ENCODE measurements at regions not wholly inside any gene's neighbourhood (a gene's known extent, or its start where the extent isn't known, plus 50 kb on each side); places are given as distances from the start of the nearest gene placed in this dataset.

GRCh38 chr2:221198309-221198708 is 373.8 kb downstream of the EPHA4 start:
- H3K36me3 ChIP-seq (ENCODE audit: control insufficient read depth in 2 of 2, insufficient read depth in 1 of 2, low read length in 2 of 2) = no peaks in the 10 kb centered on the region
- 0 out of 2 replicates have a peak, but pooled peaks cover 2% of the 10 kb centered on the region for H3K4me1 ChIP-seq (ENCODE audit: control insufficient read depth, insufficient read depth, low read length)
- CTCF ChIA-PET = interaction anchor here (0.5 kb wide), 1 partner anchor 252 kb away, joined by 3 read pairs; no protein-coding TSS in a partner anchor
- TF ChIP-seq ZNF549 (tag by site-specific recombination; IDR thresholded peaks at IDR 0.05) = no peak
- TF ChIP-seq ZNF398 (tag by site-specific recombination; IDR thresholded peaks at IDR 0.05) = no peak
- TF ChIP-seq ZNF155 (tag by site-specific recombination; IDR thresholded peaks at IDR 0.05) = no peak
- TF ChIP-seq OVOL3 (tag by site-specific recombination; IDR thresholded peaks at IDR 0.05) = no peak
- no peak for TF ChIP-seq ZNF580 (tag by site-specific recombination; IDR thresholded peaks at IDR 0.05)
- no peak for TF ChIP-seq ZSCAN30 (tag by site-specific recombination; IDR thresholded peaks at IDR 0.05)
- TF ChIP-seq ZSCAN16 (tag by site-specific recombination; IDR thresholded peaks at IDR 0.05) = no peak
- no peak for TF ChIP-seq ZNF555 (tag by site-specific recombination; conservative IDR thresholded peaks at IDR 0.05)
- no peak for TF ChIP-seq PRDM2 (tag by site-specific recombination; IDR thresholded peaks at IDR 0.05; ENCODE audit: borderline replicate concordance)
- no peak for TF ChIP-seq ZNF341 (tag by site-specific recombination; IDR thresholded peaks at IDR 0.05; ENCODE audit: low read depth)
- no peak overlapping the region for H3K4me3 ChIP-seq (ENCODE audit: low read depth, low read length)
- POLR2A ChIA-PET = no interaction called here
- H3K9me3 ChIP-seq (ENCODE audit: control insufficient read depth, insufficient read depth, low read depth, low read length) = no peaks in the 10 kb centered on the region
- H3K27ac ChIP-seq (ENCODE audit: extremely low read depth, low read depth, low read length) = no peak overlapping the region

GRCh38 chr2:221200184-221200839 is 371.8 kb downstream of the EPHA4 start:
- CTCF ChIA-PET = no interaction called here
- H3K4me1 ChIP-seq (ENCODE audit: control insufficient read depth, insufficient read depth, low read length) = peaks cover 11% of the 10 kb centered on the region
- POLR2A ChIA-PET = interaction anchor here (0.7 kb wide), 1 partner anchor 800 kb away, joined by 3 read pairs; no protein-coding TSS in a partner anchor
- no peak for TF ChIP-seq MYNN (tag by site-specific recombination; IDR thresholded peaks at IDR 0.05; ENCODE audit: borderline replicate concordance)
- no peak for TF ChIP-seq ZBTB26 (tag by site-specific recombination; optimal IDR thresholded peaks at IDR 0.05)
- no peak for TF ChIP-seq ZBTB8A (tag by site-specific recombination; IDR thresholded peaks at IDR 0.05)
- no peaks in the 10 kb centered on the region for H3K36me3 ChIP-seq (ENCODE audit: control insufficient read depth in 2 of 2, insufficient read depth in 1 of 2, low read length in 2 of 2)
- H3K27ac ChIP-seq (ENCODE audit: extremely low read depth, low read depth, low read length) = no peak overlapping the region
- H3K4me3 ChIP-seq (ENCODE audit: low read depth, low read length) = no peak overlapping the region
- H3K9me3 ChIP-seq (ENCODE audit: control insufficient read depth, insufficient read depth, low read depth, low read length) = no peaks in the 10 kb centered on the region
